ENCODE measurements at regions not wholly inside any gene's neighbourhood (a gene's known extent, or its start where the extent isn't known, plus 50 kb on each side); places are given as distances from the start of the nearest gene placed in this dataset.
"Not testable (repeated sequence)": the region's sequence is repeated elsewhere in the genome, so short reads cannot be mapped to it uniquely, and the experiment has no call there.

GRCh38 chr7:155227788-155228458 is 69.8 kb upstream of the INSIG1 start:
- DNase-seq (ENCODE audit: low read depth in 1 of 2, low spot score in 1 of 2), result no peak

- no peak for DNase-seq (ENCODE audit: low read depth in 1 of 2, low spot score in 1 of 2)
Observed at GRCh38 chr7:155228459-155228845, 69.2 kb upstream of the INSIG1 start.

GRCh38 chr7:155228894-155229293 is 68.8 kb upstream of the INSIG1 start:
- DNase-seq (ENCODE audit: low read depth in 1 of 2, low spot score in 1 of 2), result no peak

- DNase-seq (ENCODE audit: low read depth in 1 of 2, low spot score in 1 of 2), result no peak
Observed at GRCh38 chr7:155229548-155230168, 68.0 kb upstream of the INSIG1 start.

- no peak for DNase-seq (ENCODE audit: low read depth in 1 of 2, low spot score in 1 of 2)
Observed at GRCh38 chr7:155230169-155230593, 67.5 kb upstream of the INSIG1 start.

GRCh38 chr7:155231241-155231800 is 66.4 kb upstream of the INSIG1 start:
- no peak for DNase-seq (ENCODE audit: low read depth in 1 of 2, low spot score in 1 of 2)

- DNase-seq (ENCODE audit: low read depth in 1 of 2, low spot score in 1 of 2), result no peak
Observed at GRCh38 chr7:155231941-155232340, 65.7 kb upstream of the INSIG1 start.

GRCh38 chr7:155232911-155233310 is 64.8 kb upstream of the INSIG1 start:
- DNase-seq (ENCODE audit: low read depth in 1 of 2, low spot score in 1 of 2), result no peak

- no peak for DNase-seq (ENCODE audit: low read depth in 1 of 2, low spot score in 1 of 2)
Observed at GRCh38 chr7:155233311-155234157, 64.1 kb upstream of the INSIG1 start.

GRCh38 chr7:155234158-155234492 is 63.6 kb upstream of the INSIG1 start:
- no peak for DNase-seq (ENCODE audit: low read depth in 1 of 2, low spot score in 1 of 2)

GRCh38 chr7:155234950-155235789 is 62.5 kb upstream of the INSIG1 start:
- no peak for DNase-seq (ENCODE audit: low read depth in 1 of 2, low spot score in 1 of 2)

GRCh38 chr7:155236386-155236785 is 61.3 kb upstream of the INSIG1 start:
- no peak for DNase-seq (ENCODE audit: low read depth in 1 of 2, low spot score in 1 of 2)

GRCh38 chr7:155237297-155237696 is 60.4 kb upstream of the INSIG1 start:
- no peak for DNase-seq (ENCODE audit: low read depth in 1 of 2, low spot score in 1 of 2)

GRCh38 chr7:155237730-155238129 is 59.9 kb upstream of the INSIG1 start:
- no peak for DNase-seq (ENCODE audit: low read depth in 1 of 2, low spot score in 1 of 2)

- DNase-seq (ENCODE audit: low read depth in 1 of 2, low spot score in 1 of 2), result not testable (repeated sequence)
Observed at GRCh38 chr7:155239431-155240087, 58.1 kb upstream of the INSIG1 start.

- DNase-seq (ENCODE audit: low read depth in 1 of 2, low spot score in 1 of 2), result no peak
Observed at GRCh38 chr7:155244675-155245074, 53.0 kb upstream of the INSIG1 start.

GRCh38 chr7:155247479-155248365 is 50.0 kb upstream of the INSIG1 start:
- no peak for DNase-seq (ENCODE audit: low read depth in 1 of 2, low spot score in 1 of 2)
